GM12878 (cell line): ENCODE measurements at regions not wholly inside any gene's neighbourhood (a gene's known extent, or its start where the extent isn't known, plus 50 kb on each side); places are given as distances from the start of the nearest gene placed in this dataset.

Source experiments
- ATAC-seq: fragments of 200-7000 bp; cut with Tn5 transposase; 3 replicates; pipeline ENCODE4 v1.9.1; 2020; ENCODE audit warnings: mild to moderate bottlenecking, moderate library complexity
- BruUV-seq: library from RNA; stranded (reverse); fragments of 400-500 nt; replicated peaks from 2 replicates; lab custom pipeline; 2021; lab: Mats Ljungman, UMichigan
- CTCF ChIA-PET: fragments of 300-600 bp; sonication (Branson Sonifier 250); formaldehyde crosslinking; extraction: SDS; loops from one replicate; lab custom pipeline; 2021; ENCODE audit warnings: inconsistent platforms; lab: Yijun Ruan, JAX
- POLR2A ChIA-PET: fragments of 350-600 bp; formaldehyde crosslinking; extraction: SDS; loops from one replicate; lab custom pipeline; 2021; ENCODE audit warnings: inconsistent platforms; lab: Charles Lee
- RAD21 ChIA-PET: fragments of 300-600 bp; sonication (Branson Sonifier 250); formaldehyde crosslinking; loops from one replicate; lab custom pipeline; 2023; ENCODE audit warnings: antibody characterized with exemption; ENCODE audit not compliant: unreplicated experiment; lab: Charles Lee
- SMC1A ChIA-PET: fragments of 300-600 bp; sonication (Branson Sonifier 250); formaldehyde crosslinking; loops from one replicate; lab custom pipeline; 2023; ENCODE audit not compliant: unreplicated experiment, uncharacterized antibody; lab: Charles Lee
- DNase-seq: peaks from one replicate; pipeline ENCODE4 v3.0.0-alpha.2; 2011; ENCODE audit warnings: low read depth, low spot score
- FAIRE-seq: peaks from 3 replicates; lab custom pipeline; 2011; peaks lifted over from hg19 to GRCh38; lab: Jason Lieb, UNC
- H2AFZ ChIP-seq: 2 replicates; pipeline ENCODE4 v1.6.0; 2011; ENCODE audit warnings: low read depth, low read length, control low read depth; ENCODE audit not compliant: control insufficient read depth
- H3K27ac ChIP-seq: 2 replicates; pipeline ENCODE4 v1.5.1; 2011; ENCODE audit warnings: control low read depth; ENCODE audit not compliant: control insufficient read depth, insufficient read depth
- H3K27me3 ChIP-seq, 2 experiments: replicated peaks in 1 of 2; 2 replicates each; pipeline versions ENCODE4 v1.6.0 to v1.6.1; 2011; ENCODE audit warnings: low read length in 1 of 2; ENCODE audit not compliant: control insufficient read depth in 2 of 2, insufficient read depth in 2 of 2
- H3K36me3 ChIP-seq, 2 experiments: 2 replicates each; pipeline ENCODE4 v1.5.1; 2011; ENCODE audit warnings: low read length in 1 of 2; ENCODE audit not compliant: control insufficient read depth in 2 of 2, insufficient read depth in 2 of 2
- H3K4me1 ChIP-seq: 2 replicates; pipeline ENCODE4 v1.6.1; 2011; ENCODE audit warnings: mild to moderate bottlenecking, low read length, moderate library complexity, mixed read lengths; ENCODE audit not compliant: control insufficient read depth, insufficient read depth
- H3K4me2 ChIP-seq: 2 replicates; pipeline ENCODE4 v1.6.0; 2011; ENCODE audit warnings: control low read depth; ENCODE audit not compliant: control insufficient read depth, insufficient read depth
- H3K4me3 ChIP-seq: fragments of 200-600 bp; sonication (generic); 2 replicates; pipeline ENCODE4 v1.5.1; 2016
- H3K79me2 ChIP-seq: 2 replicates; pipeline ENCODE4 v1.6.0; 2011; ENCODE audit warnings: low read length; ENCODE audit not compliant: control insufficient read depth, insufficient read depth
- H3K9ac ChIP-seq: 2 replicates; pipeline ENCODE4 v1.8.0; 2011; ENCODE audit warnings: low read length, control low read depth, mixed read lengths; ENCODE audit not compliant: control insufficient read depth, insufficient read depth
- H3K9me3 ChIP-seq: replicated peaks from 3 replicates; pipeline ENCODE4 v1.5.1; 2011; ENCODE audit warnings: mild to moderate bottlenecking, low read length; ENCODE audit not compliant: control insufficient read depth, insufficient read depth
- H4K20me1 ChIP-seq: 2 replicates; pipeline ENCODE4 v1.6.0; 2011; ENCODE audit not compliant: control insufficient read depth, insufficient read depth
- BACH1 ChIP-seq: fragments of 450-650 bp; IDR thresholded peaks from 2 replicates; pipeline ENCODE4 v1.6.1; 2017; ENCODE audit warnings: mild to moderate bottlenecking, borderline replicate concordance
- CHD4 ChIP-seq: fragments of 200-600 bp; sonication (generic); IDR thresholded peaks from 2 replicates; pipeline ENCODE4 v1.6.1; 2016; ENCODE audit warnings: mild to moderate bottlenecking
- HCFC1 ChIP-seq: fragments of 150-350 bp; IDR thresholded peaks from 2 replicates; pipeline ENCODE4 v1.6.1; 2014; ENCODE audit warnings: low read length
- HSF1 ChIP-seq: fragments of 150-350 bp; IDR thresholded peaks from 2 replicates; pipeline ENCODE4 v1.6.1; 2014; ENCODE audit warnings: mild to moderate bottlenecking, low read depth, low read length
- MXI1 ChIP-seq: fragments of 150-350 bp; IDR thresholded peaks from 2 replicates; pipeline ENCODE4 v1.6.1; 2011; ENCODE audit warnings: low read depth, mild to moderate bottlenecking, inconsistent platforms, low read length, improper control_type of control experiment
- MYB ChIP-seq: fragments of 150-350 bp; IDR thresholded peaks from 2 replicates; pipeline ENCODE4 v1.6.1; 2014; ENCODE audit warnings: mild to moderate bottlenecking, low read depth, low read length, borderline replicate concordance
- NFXL1 ChIP-seq: fragments of 450-650 bp; IDR thresholded peaks from 2 replicates; pipeline ENCODE4 v1.6.1; 2017; ENCODE audit warnings: antibody characterized with exemption, mild to moderate bottlenecking, borderline replicate concordance
- NR2C2 ChIP-seq: IDR thresholded peaks from 2 replicates; pipeline ENCODE4 v1.6.1; 2011; ENCODE audit warnings: borderline replicate concordance, low read depth; ENCODE audit not compliant: control insufficient read depth, insufficient read length
- POU2F2 ChIP-seq: IDR thresholded peaks from 3 replicates; pipeline ENCODE4 v1.6.1; 2011; ENCODE audit warnings: low read depth, mild to moderate bottlenecking, low read length, borderline replicate concordance
- RB1 ChIP-seq: fragments of 450-650 bp; formaldehyde crosslinking; IDR thresholded peaks from 2 replicates; pipeline ENCODE4 v1.6.1; 2017; ENCODE audit warnings: mild to moderate bottlenecking, borderline replicate concordance
- RUNX3 ChIP-seq: IDR thresholded peaks from 2 replicates; pipeline ENCODE4 v1.6.1; 2012; ENCODE audit warnings: low read length, inconsistent platforms
- SIN3A ChIP-seq: IDR thresholded peaks from 2 replicates; pipeline ENCODE4 v1.6.1; 2012; ENCODE audit warnings: low read depth, low read length, improper control_type of control experiment
- SMAD1 ChIP-seq: fragments of 450-650 bp; IDR thresholded peaks from 2 replicates; pipeline ENCODE4 v1.6.1; 2018; ENCODE audit warnings: mild to moderate bottlenecking, low read depth; ENCODE audit not compliant: partially characterized antibody
- SUPT20H ChIP-seq: IDR thresholded peaks from 2 replicates; pipeline ENCODE4 v1.6.1; 2011; ENCODE audit warnings: low read depth, mild to moderate bottlenecking, low read length, moderate library complexity, borderline replicate concordance; ENCODE audit not compliant: control insufficient read depth
- ZBTB11 ChIP-seq: fragments of 450-650 bp; formaldehyde crosslinking; IDR thresholded peaks from 2 replicates; pipeline ENCODE4 v1.5.0; 2022; ENCODE audit warnings: mild to moderate bottlenecking, missing genetic modification characterization
- ZNF217 ChIP-seq: fragments of 450-650 bp; IDR thresholded peaks from 2 replicates; pipeline ENCODE4 v1.6.1; 2017; ENCODE audit warnings: antibody characterized with exemption, mild to moderate bottlenecking
- WGBS: methylation state at CpG from one replicate; pipeline ENCODE4 v1.1.6; 2016; ENCODE audit warnings: low lambda C conversion rate; ENCODE audit not compliant: insufficient replicate concordance, insufficient coverage; ENCODE audit errors: missing lambda C conversion rate; 5-methylcytosine and 5-hydroxymethylcytosine counted together
- in situ Hi-C: fragments of 300-500 bp; cut with MboI; formaldehyde crosslinking; loops from 9 replicates; pipeline ENCODE4 v1.14.3; 2018; ENCODE audit warnings: mixed read lengths
- intact Hi-C: fragments of 100-400 bp; cut with micrococcal nuclease; formaldehyde crosslinking; loops from one replicate; pipeline ENCODE4 v1.14.2; 2022; ENCODE audit not compliant: unreplicated experiment
- TF ChIP-seq, protein P1 (sequence below): IDR thresholded peaks from 2 replicates; pipeline ENCODE4 v1.6.1; 2011; ENCODE audit warnings: mild to moderate bottlenecking, low read depth, low read length, moderate library complexity; ENCODE audit not compliant: insufficient replicate concordance

GRCh38 chr10:91006001-91006751 is 85.3 kb upstream of the ANKRD1 start:
- peaks cover 46% of the 10 kb centered on the region for H3K4me1 ChIP-seq
- H3K79me2 ChIP-seq = no peaks in the 10 kb centered on the region; the same call in 1 of the 2 replicates
- RAD21 ChIA-PET = interaction anchor here (0.6 to 6.0 kb wide), 38 partner anchors 7 to 301 kb away, joined by 3 to 203 read pairs (median 4); partner anchors contain the start of gene PCGF5
- SMC1A ChIA-PET = interaction anchor here (0.7 to 13.3 kb wide), 44 partner anchors 11 to 918 kb away, joined by 3 to 296 read pairs (median 5); partner anchors contain the start of gene BTAF1
- peak overlapping the region; percentile 30; the same call in 1 of the 2 replicates for H3K9ac ChIP-seq
- FAIRE-seq (peak; percentile 13), DNase-seq (peak; percentile 80), ATAC-seq (peak; percentile 80)
- intact Hi-C loops (loop anchor here (1.0 to 10.0 kb wide), 6 partner anchors 81 to 409 kb away; partner anchors contain the start of gene HECTD2), in situ Hi-C loops (loop anchor here (10.0 kb wide), 1 partner anchor 239 kb away; no protein-coding TSS in a partner anchor)
- BruUV-seq = no TSS peak
- no peaks in the 10 kb centered on the region for H3K36me3 ChIP-seq
- peak overlapping the region; percentile 71 for H3K27ac ChIP-seq
- H2AFZ ChIP-seq = no peak overlapping the region
- peak overlapping the region; percentile 29; the same call in 1 of the 2 replicates for H3K4me3 ChIP-seq
- no peaks in the 10 kb centered on the region for H4K20me1 ChIP-seq
- no peaks in the 10 kb centered on the region for H3K27me3 ChIP-seq
- CTCF ChIA-PET = interaction anchor here (0.6 to 9.9 kb wide), 63 partner anchors 9 to 1287 kb away, joined by 3 to 289 read pairs (median 4); partner anchors contain the start of gene PCGF5
- 0% methylated on average over 2 of the region's 2 CpGs for WGBS
- peak overlapping the region; percentile 88 for H3K4me2 ChIP-seq
- H3K9me3 ChIP-seq = peaks cover 16% of the 10 kb centered on the region; the same call in 2 of the 3 replicates
- POLR2A ChIA-PET = interaction anchor here (0.8 to 2.8 kb wide), 7 partner anchors 12 to 247 kb away, joined by 3 to 14 read pairs (median 3); no protein-coding TSS in a partner anchor
- TF ChIP-seq HSF1 (no peak), MXI1 (peak; percentile 44; the same call in 1 of the 2 replicates), RUNX3 (peak; percentile 67), POU2F2 (no peak; the same call in 2 of the 3 replicates), RB1 (no peak), HCFC1 (no peak), ZNF217 (0 out of 2 replicates have a peak, but pooled peaks have one; percentile 71), SIN3A (no peak), SMAD1 (no peak), BACH1 (no peak), NFXL1 (no peak), SUPT20H (no peak), MYB (no peak), NR2C2 (no peak), CHD4 (no peak; the same call in none of the 2 replicates), ZBTB11 (no peak)
- TF ChIP-seq, protein P1, sequence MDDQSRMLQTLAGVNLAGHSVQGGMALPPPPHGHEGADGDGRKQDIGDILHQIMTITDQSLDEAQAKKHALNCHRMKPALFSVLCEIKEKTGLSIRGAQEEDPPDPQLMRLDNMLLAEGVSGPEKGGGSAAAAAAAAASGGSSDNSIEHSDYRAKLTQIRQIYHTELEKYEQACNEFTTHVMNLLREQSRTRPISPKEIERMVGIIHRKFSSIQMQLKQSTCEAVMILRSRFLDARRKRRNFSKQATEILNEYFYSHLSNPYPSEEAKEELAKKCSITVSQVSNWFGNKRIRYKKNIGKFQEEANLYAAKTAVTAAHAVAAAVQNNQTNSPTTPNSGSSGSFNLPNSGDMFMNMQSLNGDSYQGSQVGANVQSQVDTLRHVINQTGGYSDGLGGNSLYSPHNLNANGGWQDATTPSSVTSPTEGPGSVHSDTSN = no peak
